Sigmoid colon (tissue), 6 donors: ENCODE measurements at regions not wholly inside any gene's neighbourhood (a gene's known extent, or its start where the extent isn't known, plus 50 kb on each side); places are given as distances from the start of the nearest gene placed in this dataset.

Source experiments
- DNase-seq: peaks from one replicate; pipeline ENCODE4 v3.0.0-alpha.2; 2019
- H3K27ac ChIP-seq, 4 donors: fragments of 200-600 bp; sonication (generic); one replicate each; pipeline ENCODE4 v1.5.1; 2016 to 2019; ENCODE audit warnings: mild to moderate bottlenecking in 1 of 4
- H3K27me3 ChIP-seq, 3 donors: fragments of 200-600 bp; sonication (generic); one replicate each; pipeline ENCODE4 v1.5.1; 2019; ENCODE audit warnings: mild to moderate bottlenecking in 1 of 3
- H3K36me3 ChIP-seq, 4 donors: fragments of 200-600 bp; sonication (generic); one replicate each; pipeline ENCODE4 v1.5.1; 2016 to 2019
- H3K4me1 ChIP-seq, 4 donors: fragments of 200-600 bp; sonication (generic); one replicate each; pipeline ENCODE4 v1.5.1; 2017 to 2019
- H3K4me3 ChIP-seq, 4 donors: fragments of 200-600 bp; sonication (generic); one replicate each; pipeline ENCODE4 v1.5.1; 2017 to 2019; ENCODE audit warnings: mild to moderate bottlenecking in 2 of 4, moderate library complexity in 1 of 4
- H3K9me3 ChIP-seq, 4 donors: fragments of 200-600 bp in 3 of 4; sonication (generic) in 3 of 4; one replicate each; pipeline versions ENCODE4 v1.5.1 to v1.6.1; 2013 to 2019
- CTCF ChIP-seq, 4 experiments: fragments of 450-650 bp in 3 of 4; fragments of 200-600 bp in 1 of 4; IDR thresholded peaks; one replicate each; pipeline ENCODE4 v1.5.1; 2016 to 2019; ENCODE audit warnings: antibody characterized with exemption in 4 of 4, mild to moderate bottlenecking in 3 of 4, moderate library complexity in 2 of 4
- EP300 ChIP-seq, 4 donors: sonication (generic); formaldehyde crosslinking; IDR thresholded peaks; one replicate each; pipeline ENCODE4 v1.6.1; 2017; ENCODE audit warnings: antibody characterized with exemption in 4 of 4
- POLR2A ChIP-seq, 2 donors: fragments of 450-650 bp; IDR thresholded peaks; one replicate each; pipeline ENCODE4 v1.6.1; 2016; ENCODE audit warnings: antibody characterized with exemption in 2 of 2, mild to moderate bottlenecking in 2 of 2, moderate library complexity in 2 of 2
- POLR2AphosphoS5 ChIP-seq, 4 donors: sonication (generic); formaldehyde crosslinking; IDR thresholded peaks; one replicate each; pipeline ENCODE4 v1.6.1; 2017; ENCODE audit warnings: antibody characterized with exemption in 4 of 4
- WGBS, 2 donors: extraction: QIAGEN DNeasy Blood & Tissue Kit; methylation state at CpG; one replicate each; pipeline ENCODE4 v1.1.7; 2013; 5-methylcytosine and 5-hydroxymethylcytosine counted together
- intact Hi-C: fragments of 100-400 bp; cut with DNase I; formaldehyde crosslinking; loops from one replicate; pipeline ENCODE4 v1.15.1; 2023
- donor health status: healthy with polysubstance abuse.
- donor health status: healthy.

- Histone ChIP-seq H3K4me3 (no peak overlapping the region), H3K36me3 (no peaks in the 10 kb centered on the region), H3K9me3 (no peaks in the 10 kb centered on the region), H3K4me1 (no peaks in the 10 kb centered on the region), H3K27me3 (no peaks in the 10 kb centered on the region), H3K27ac (no peak overlapping the region)
- intact Hi-C loops: no loop called here
- no peak for TF ChIP-seq POLR2AphosphoS5 (IDR thresholded peaks at IDR 0.05)
- TF ChIP-seq EP300 (IDR thresholded peaks at IDR 0.05): no peak
- no peak for TF ChIP-seq POLR2A (IDR thresholded peaks at IDR 0.05)
- TF ChIP-seq CTCF (IDR thresholded peaks at IDR 0.05): no peak
- DNase-seq: no peak
- WGBS, 2 donors: 37 to 44% methylated on average over 1 of the region's 1 CpG
Observed at GRCh38 chr12:48263617-48264016, 60.5 kb upstream of the OR10AD1 start.

- intact Hi-C loops: no loop called here
- H3K4me3 ChIP-seq: no peak overlapping the region
- no peak for TF ChIP-seq CTCF (IDR thresholded peaks at IDR 0.05)
- no peak for TF ChIP-seq POLR2A (IDR thresholded peaks at IDR 0.05)
- no peak for TF ChIP-seq POLR2AphosphoS5 (IDR thresholded peaks at IDR 0.05)
- TF ChIP-seq EP300 (IDR thresholded peaks at IDR 0.05): no peak
- H3K9me3 ChIP-seq: no peaks in the 10 kb centered on the region
- no peak overlapping the region for H3K27ac ChIP-seq
- WGBS, 2 donors: 54 to 65% methylated on average over 2 of the region's 2 CpGs
- no peaks in the 10 kb centered on the region for H3K27me3 ChIP-seq
- no peaks in the 10 kb centered on the region for H3K36me3 ChIP-seq
- DNase-seq: no peak
- H3K4me1 ChIP-seq: no peaks in the 10 kb centered on the region
Observed at GRCh38 chr12:48261773-48262172, 58.7 kb upstream of the OR10AD1 start.
